H1 (cell line): ENCODE measurements at regions not wholly inside any gene's neighbourhood (a gene's known extent, or its start where the extent isn't known, plus 50 kb on each side); places are given as distances from the start of the nearest gene placed in this dataset.

Experiments
- CTCF ChIA-PET: fragments of 300-600 bp; sonication (Branson Sonifier 250); formaldehyde crosslinking; loops from one replicate; lab custom pipeline; 2021; ENCODE audit not compliant: partially characterized antibody; lab: Charles Lee
- POLR2A ChIA-PET: fragments of 300-600 bp; sonication (Branson Sonifier 250); formaldehyde crosslinking; loops from one replicate; lab custom pipeline; 2021; ENCODE audit warnings: inconsistent platforms; ENCODE audit not compliant: partially characterized antibody; lab: Charles Lee
- DNase-seq, 2 experiments: peaks; one replicate each; pipeline versions ENCODE4 v3.0.0 to v3.0.0-alpha.2; 2010 to 2022; ENCODE audit warnings: low spot score in 2 of 2, low read depth in 1 of 2, mixed read lengths in 1 of 2
- FAIRE-seq: peaks from 2 replicates; lab custom pipeline; 2011; peaks lifted over from hg19 to GRCh38; lab: Jason Lieb, UNC
- H2AFZ ChIP-seq: 2 replicates; pipeline ENCODE4 v1.8.1; 2012; ENCODE audit warnings: low read length, inconsistent platforms
- H2AK5ac ChIP-seq: 2 replicates; pipeline ENCODE4 v1.6.1; 2013; ENCODE audit warnings: low read depth, low read length
- H2BK120ac ChIP-seq: replicated peaks from 2 replicates; pipeline ENCODE3; 2013; ENCODE audit warnings: low read depth, low read length, inconsistent platforms
- H2BK12ac ChIP-seq: 2 replicates; pipeline ENCODE4 v1.6.1; 2013; ENCODE audit warnings: low read depth, low read length
- H2BK15ac ChIP-seq: 2 replicates; pipeline ENCODE4 v1.6.1; 2013; ENCODE audit warnings: low read length
- H2BK20ac ChIP-seq: 2 replicates; pipeline ENCODE4 v1.6.1; 2013; ENCODE audit warnings: low read length
- H2BK5ac ChIP-seq: 2 replicates; pipeline ENCODE4 v1.6.1; 2013; ENCODE audit warnings: low read depth, low read length
- H3K14ac ChIP-seq: 2 replicates; pipeline ENCODE4 v1.6.1; 2013; ENCODE audit warnings: inconsistent platforms; ENCODE audit not compliant: insufficient read length
- H3K18ac ChIP-seq: 2 replicates; pipeline ENCODE4 v1.6.1; 2013; ENCODE audit warnings: low read length; ENCODE audit errors: extremely low read depth
- H3K23ac ChIP-seq: 2 replicates; pipeline ENCODE4 v1.6.1; 2013; ENCODE audit warnings: inconsistent platforms; ENCODE audit not compliant: insufficient read length
- H3K23me2 ChIP-seq: 2 replicates; pipeline ENCODE4 v1.6.1; 2013; ENCODE audit warnings: low read depth, low read length
- H3K27ac ChIP-seq: 2 replicates; pipeline ENCODE4 v1.6.1; 2011; ENCODE audit warnings: low read depth, low read length, inconsistent platforms
- H3K27me3 ChIP-seq, 4 experiments: replicated peaks in 1 of 4; 1 replicate in 1 of 4; 2 replicates in 3 of 4; pipeline versions ENCODE4 v1.6.1 to v1.8.1; 2011 to 2013; ENCODE audit warnings: low read length in 3 of 4, mild to moderate bottlenecking in 3 of 4, inconsistent platforms in 2 of 4, mixed read lengths in 2 of 4, moderate library complexity in 1 of 4; ENCODE audit not compliant: control insufficient read depth in 3 of 4, insufficient read depth in 3 of 4; ENCODE audit errors: extremely low read depth in 1 of 4
- H3K36me3 ChIP-seq, 4 experiments: 2 replicates each; pipeline versions ENCODE4 v1.6.1 to v1.8.1; 2011 to 2013; ENCODE audit warnings: mild to moderate bottlenecking in 4 of 4, low read length in 3 of 4, moderate library complexity in 2 of 4, control low read depth in 1 of 4, inconsistent platforms in 1 of 4; ENCODE audit not compliant: insufficient read depth in 4 of 4, control insufficient read depth in 2 of 4
- H3K4ac ChIP-seq: replicated peaks from 2 replicates; pipeline ENCODE3; 2013; ENCODE audit warnings: low read length, low read depth, mixed read lengths, inconsistent platforms; ENCODE audit not compliant: insufficient read length
- H3K4me1 ChIP-seq, 4 experiments: replicated peaks in 1 of 4; 1 replicate in 1 of 4; 2 replicates in 3 of 4; pipeline versions ENCODE4 v1.6.1 to v1.8.1; 2011 to 2013; ENCODE audit warnings: low read length in 3 of 4, inconsistent platforms in 2 of 4, mixed read lengths in 1 of 4; ENCODE audit not compliant: insufficient read depth in 4 of 4, control insufficient read depth in 3 of 4
- H3K4me2 ChIP-seq, 2 experiments: 2 replicates each; pipeline versions ENCODE4 v1.6.1 to v1.8.1; 2011 to 2013; ENCODE audit warnings: low read depth in 2 of 2, low read length in 2 of 2, control low read depth in 1 of 2, inconsistent platforms in 1 of 2, mild to moderate bottlenecking in 1 of 2; ENCODE audit not compliant: insufficient read depth in 1 of 2
- H3K4me3 ChIP-seq, 4 experiments: fragments of 200-600, 300-600 bp in 1 of 4; sonication (generic), shearing (Covaris generic), sonication (Bioruptor Twin) in 1 of 4; 2 replicates each; pipeline versions ENCODE4 v1.5.1 to v1.8.1; 2011 to 2016; ENCODE audit warnings: low read length in 4 of 4, low read depth in 3 of 4, control low read depth in 2 of 4, inconsistent platforms in 2 of 4, mild to moderate bottlenecking in 2 of 4, mixed read lengths in 1 of 4, moderate library complexity in 1 of 4; ENCODE audit not compliant: insufficient read depth in 2 of 4; ENCODE audit errors: extremely low read depth in 1 of 4
- H3K56ac ChIP-seq: replicated peaks from 2 replicates; pipeline ENCODE3; 2013; ENCODE audit warnings: low read depth, mild to moderate bottlenecking, mixed read lengths, low read length, inconsistent platforms; ENCODE audit not compliant: insufficient read length
- H3K79me1 ChIP-seq: 2 replicates; pipeline ENCODE4 v1.6.1; 2013; ENCODE audit warnings: low read depth, low read length, control low read depth
- H3K79me2 ChIP-seq, 2 experiments: 2 replicates each; pipeline versions ENCODE4 v1.6.1 to v1.8.1; 2012 to 2013; ENCODE audit warnings: low read length in 2 of 2, mild to moderate bottlenecking in 2 of 2, inconsistent platforms in 1 of 2; ENCODE audit not compliant: insufficient read depth in 2 of 2, control insufficient read depth in 1 of 2
- H3K9ac ChIP-seq, 4 experiments: replicated peaks in 1 of 4; 1 replicate in 1 of 4; 2 replicates in 3 of 4; pipeline versions ENCODE4 v1.6.1 to v1.8.1; 2011 to 2013; ENCODE audit warnings: low read depth in 3 of 4, low read length in 3 of 4, control low read depth in 2 of 4, mild to moderate bottlenecking in 2 of 4, moderate library complexity in 2 of 4, inconsistent platforms in 1 of 4; ENCODE audit errors: extremely low read depth in 1 of 4
- H3K9me3 ChIP-seq, 2 experiments: 2 replicates each; pipeline versions ENCODE4 v1.6.1 to v1.8.1; 2012 to 2013; ENCODE audit warnings: mild to moderate bottlenecking in 2 of 2, moderate library complexity in 2 of 2, control low read depth in 1 of 2, inconsistent platforms in 1 of 2, low read depth in 1 of 2, low read length in 1 of 2, mixed read lengths in 1 of 2; ENCODE audit not compliant: insufficient read depth in 2 of 2
- H4K20me1 ChIP-seq, 2 experiments: replicated peaks in 1 of 2; 2 replicates each; pipeline versions ENCODE3 to v1.8.1; 2011 to 2013; ENCODE audit warnings: inconsistent platforms in 2 of 2, low read length in 2 of 2, mild to moderate bottlenecking in 1 of 2; ENCODE audit not compliant: insufficient read depth in 2 of 2, control insufficient read depth in 1 of 2
- H4K5ac ChIP-seq: 2 replicates; pipeline ENCODE4 v1.6.1; 2013; ENCODE audit warnings: low read length, low read depth, mixed read lengths, inconsistent platforms; ENCODE audit not compliant: insufficient read length
- H4K8ac ChIP-seq: 2 replicates; pipeline ENCODE4 v1.8.0; 2013; ENCODE audit warnings: mild to moderate bottlenecking, moderate library complexity, low read length, inconsistent platforms; ENCODE audit not compliant: insufficient read depth; ENCODE audit errors: extremely low read depth
- H4K91ac ChIP-seq: replicated peaks from 2 replicates; pipeline ENCODE3; 2013; ENCODE audit warnings: low read length, mixed read lengths, inconsistent platforms; ENCODE audit not compliant: insufficient read length
- ATF3 ChIP-seq: IDR thresholded peaks from 2 replicates; pipeline ENCODE4 v1.6.1; 2011; ENCODE audit warnings: low read depth, mild to moderate bottlenecking, low read length; ENCODE audit not compliant: insufficient read depth
- BACH1 ChIP-seq: IDR thresholded peaks from 2 replicates; pipeline ENCODE4 v1.6.1; 2012; ENCODE audit warnings: low read length, improper control_type of control experiment
- CBX8 ChIP-seq: fragments of 300-800, 300-1000 bp; sonication (generic); IDR thresholded peaks from 2 replicates; pipeline ENCODE4 v1.7.1; 2016; ENCODE audit warnings: low read depth, low read length, borderline replicate concordance
- CHD2 ChIP-seq: IDR thresholded peaks from 2 replicates; pipeline ENCODE4 v1.6.1; 2012; ENCODE audit warnings: low read length, improper control_type of control experiment
- CTBP2 ChIP-seq: IDR thresholded peaks from 2 replicates; pipeline ENCODE4 v1.7.0; 2011; ENCODE audit warnings: borderline replicate concordance, mild to moderate bottlenecking, moderate library complexity, mixed read lengths, low read length; ENCODE audit not compliant: insufficient read depth, insufficient read length
- HDAC2 ChIP-seq, 2 experiments: fragments of 300-600 bp in 1 of 2; sonication (generic) in 1 of 2; IDR thresholded peaks; 2 replicates each; pipeline ENCODE4 v1.6.1; 2011 to 2012; ENCODE audit warnings: low read depth in 2 of 2, low read length in 2 of 2, mild to moderate bottlenecking in 2 of 2, moderate library complexity in 2 of 2, borderline replicate concordance in 1 of 2, inconsistent platforms in 1 of 2
- NANOG ChIP-seq: IDR thresholded peaks from 2 replicates; pipeline ENCODE4 v1.6.1; 2011; ENCODE audit warnings: low read length, low read depth, mild to moderate bottlenecking, inconsistent platforms; ENCODE audit not compliant: insufficient read depth, poor library complexity, severe bottlenecking
- POU5F1 ChIP-seq: IDR thresholded peaks from 2 replicates; pipeline ENCODE4 v1.6.1; 2011; ENCODE audit warnings: low read depth, mild to moderate bottlenecking, low read length, moderate library complexity
- RBBP5 ChIP-seq: IDR thresholded peaks from 2 replicates; pipeline ENCODE4 v1.7.1; 2012; ENCODE audit warnings: low read depth, mild to moderate bottlenecking, inconsistent platforms, low read length, moderate library complexity, borderline replicate concordance
- TBP ChIP-seq: IDR thresholded peaks from 2 replicates; pipeline ENCODE4 v1.6.1; 2011; ENCODE audit warnings: low read depth, low read length, improper control_type of control experiment
- WGBS, 2 experiments: shearing (Covaris generic) in 1 of 2; methylation state at CpG; one replicate each; pipeline versions ENCODE4 v1.1.6 to v1.1.7; 2013 to 2015; ENCODE audit warnings: low lambda C conversion rate in 2 of 2, mixed read lengths in 2 of 2, inconsistent platforms in 1 of 2, low coverage in 1 of 2, missing lambda C conversion rate in 1 of 2; ENCODE audit not compliant: insufficient replicate concordance in 2 of 2, insufficient coverage in 1 of 2, insufficient read length in 1 of 2; ENCODE audit errors: extremely low coverage in 1 of 2, missing lambda C conversion rate in 1 of 2; 5-methylcytosine and 5-hydroxymethylcytosine counted together

DNA sequence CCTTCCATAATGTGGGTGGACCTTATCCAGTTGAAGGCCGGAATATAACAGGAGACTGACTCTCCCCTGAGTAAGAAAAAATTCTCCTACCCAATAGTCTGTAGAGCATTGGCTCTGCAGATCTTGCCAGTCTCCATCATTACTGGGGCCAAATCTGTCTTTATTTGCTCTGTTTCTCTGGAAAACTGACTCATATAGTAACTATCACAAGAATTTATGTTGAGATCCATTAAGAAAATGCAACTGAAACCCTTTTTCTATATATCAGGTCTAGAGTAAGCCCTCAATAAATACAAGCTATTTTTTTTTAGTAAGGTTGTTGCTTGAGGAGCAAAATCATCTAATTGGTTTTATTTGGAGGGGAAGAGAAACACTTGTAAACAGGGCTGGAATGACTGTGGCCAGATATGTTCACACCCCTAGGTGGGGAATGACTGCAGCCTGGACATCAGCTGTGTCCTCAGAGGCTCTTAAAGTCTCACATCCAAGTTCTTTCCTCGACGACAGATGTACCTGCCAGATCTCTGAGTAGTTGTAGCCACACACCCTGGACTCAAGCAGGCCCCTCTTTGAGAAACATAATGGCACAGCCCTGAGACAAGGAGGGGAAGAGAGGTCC, 339.7 kb downstream of the TNS1 start:
- no peak overlapping the region for H3K27ac ChIP-seq
- no peak overlapping the region for H4K91ac ChIP-seq
- H2BK120ac ChIP-seq: no peak overlapping the region
- no peaks in the 10 kb centered on the region for H3K36me3 ChIP-seq
- no peak overlapping the region for H3K14ac ChIP-seq
- H3K23ac ChIP-seq: no peak overlapping the region
- H3K4me1 ChIP-seq: no peaks in the 10 kb centered on the region
- no peak for TF ChIP-seq BACH1
- no peak for TF ChIP-seq CBX8
- TF ChIP-seq ATF3: no peak
- TF ChIP-seq NANOG: no peak
- no peak for TF ChIP-seq POU5F1
- TF ChIP-seq CHD2: no peak
- TF ChIP-seq TBP: no peak
- TF ChIP-seq CTBP2: no peak
- no peak for TF ChIP-seq RBBP5
- no peak for TF ChIP-seq HDAC2 (IDR thresholded peaks at IDR 0.05; ENCODE audit: borderline replicate concordance in 1 of 2, low read depth in 2 of 2, low read length in 2 of 2)
- TF ChIP-seq, all 59 proteins: peak for 0
- Histone ChIP-seq H2BK20ac (no peak overlapping the region), H2AFZ (no peak overlapping the region), H3K4me3 (no peak overlapping the region), H4K5ac (no peak overlapping the region), H4K20me1 (no peaks in the 10 kb centered on the region), H3K56ac (no peak overlapping the region), H3K27me3 (no peaks in the 10 kb centered on the region), H3K79me1 (no peaks in the 10 kb centered on the region), H2BK12ac (no peak overlapping the region), H3K18ac (no peak overlapping the region), H3K4ac (no peak overlapping the region), H3K4me2 (no peak overlapping the region), H2BK15ac (no peak overlapping the region), H3K9me3 (no peaks in the 10 kb centered on the region), H2AK5ac (no peak overlapping the region), H3K23me2 (no peaks in the 10 kb centered on the region), H3K9ac (no peak overlapping the region), H2BK5ac (no peak overlapping the region), H3K79me2 (no peaks in the 10 kb centered on the region), H4K8ac (no peak overlapping the region)
- DNase-seq: no peak
- WGBS, 2 experiments: 98% methylated on average over 3 of the region's 3 CpGs; no CpG with 5 or more reads in 1 of the 2 experiments
- FAIRE-seq: no peak
- ChIA-PET CTCF (interaction anchor here (1.3 to 2.7 kb wide), 2 partner anchors 11 to 13 kb away, joined by 3 to 9 read pairs; no protein-coding TSS in a partner anchor), POLR2A (no interaction called here)
